ENCODE measurements at regions not wholly inside any gene's neighbourhood (a gene's known extent, or its start where the extent isn't known, plus 50 kb on each side); places are given as distances from the start of the nearest gene placed in this dataset.
"Not testable (repeated sequence)": the region's sequence is repeated elsewhere in the genome, so short reads cannot be mapped to it uniquely, and the experiment has no call there.

DNA sequence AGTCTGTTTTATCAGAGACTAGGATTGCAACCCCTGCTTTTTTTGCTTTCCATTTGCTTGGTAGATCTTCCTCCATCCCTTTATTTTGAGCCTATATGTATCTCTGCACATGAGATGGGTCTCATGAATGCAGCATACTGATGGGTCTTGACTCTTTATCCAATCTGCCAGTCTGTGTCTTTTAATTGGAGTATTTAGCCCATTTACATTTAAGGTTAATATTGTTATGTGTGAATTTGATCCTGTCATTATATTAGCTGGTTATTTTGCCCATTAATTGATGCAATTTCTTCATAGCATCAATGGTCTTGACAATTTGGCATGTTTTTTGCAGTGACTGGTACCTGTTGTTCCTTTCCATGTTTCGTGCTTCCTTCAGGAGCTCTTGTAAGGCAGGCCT, 161.7 kb downstream of the GDAP2 start:
- H4K91ac ChIP-seq (ENCODE audit: insufficient read depth, low read depth, low read length); H3K79me1 ChIP-seq (ENCODE audit: low read depth in 1 of 2, low read length in 2 of 2); H3K9ac ChIP-seq (ENCODE audit: low read depth, low read length); H2BK15ac ChIP-seq (ENCODE audit: low read depth, low read length); H3K9me1 ChIP-seq (ENCODE audit: insufficient read depth, low read length); H4K8ac ChIP-seq (ENCODE audit: low read depth in 2 of 2, low read length in 2 of 2); H2AFZ ChIP-seq (replicated peaks; ENCODE audit: low read length, poor library complexity); H3K27ac ChIP-seq (ENCODE audit: insufficient read depth, low read length); H3K23ac ChIP-seq (ENCODE audit: low read depth, low read length); H3K4me2 ChIP-seq (ENCODE audit: low read depth, low read length); H3K4me1 ChIP-seq (ENCODE audit: control insufficient read depth, insufficient read depth, low read length); H3K56ac ChIP-seq (ENCODE audit: extremely low read depth, insufficient read depth, low read length); H2AK9ac ChIP-seq (replicated peaks; ENCODE audit: low read depth, low read length, poor library complexity); H3K18ac ChIP-seq (ENCODE audit: low read depth, low read length); ATAC-seq (ENCODE audit: low read depth); DNase-seq; H3K4ac ChIP-seq (ENCODE audit: low read depth, low read length); BruUV-seq (replicated peaks); H4K20me1 ChIP-seq (ENCODE audit: insufficient read depth, low read length); H3K36me3 ChIP-seq (ENCODE audit: control insufficient read depth, insufficient read depth, low read length); dilution Hi-C loops (cut with HindIII; ENCODE audit: low sequenced_read_pairs, unreplicated experiment); POLR2A ChIA-PET (ENCODE audit: unreplicated experiment); CTCF ChIA-PET; H2BK5ac ChIP-seq (ENCODE audit: low read depth, low read length, poor library complexity, severe bottlenecking); H2BK20ac ChIP-seq (ENCODE audit: low read depth, low read length); H2BK120ac ChIP-seq (ENCODE audit: low read depth, low read length); intact Hi-C loops (cut with micrococcal nuclease); H3K27me3 ChIP-seq (ENCODE audit: control insufficient read depth, insufficient read depth, low read length); H2AK5ac ChIP-seq (ENCODE audit: low read depth, low read length); H3K14ac ChIP-seq (replicated peaks; ENCODE audit: low read depth, low read length); H3K4me3 ChIP-seq (ENCODE audit: insufficient read depth, low read depth, low read length); H4K5ac ChIP-seq (ENCODE audit: low read depth, low read length): not testable (repeated sequence)
- H3K9me3 ChIP-seq (ENCODE audit: control insufficient read depth, insufficient read depth, low read length): peaks cover 18% of the 10 kb centered on the region
- no CpG with 5 or more reads among the region's 1 CpG for WGBS, 2 experiments (ENCODE audit: extremely low coverage in 2 of 2, insufficient read length in 1 of 2)
- in situ Hi-C loops (cut with MboI; ENCODE audit: low sequenced_read_pairs): loop anchor here (25.0 kb wide), 2 partner anchors 120 to 405 kb away; partner anchors contain the start of gene MAN1A2

Measured in IMR-90 (cell line).